ENCODE measurements at regions not wholly inside any gene's neighbourhood (a gene's known extent, or its start where the extent isn't known, plus 50 kb on each side); places are given as distances from the start of the nearest gene placed in this dataset.

DNA sequence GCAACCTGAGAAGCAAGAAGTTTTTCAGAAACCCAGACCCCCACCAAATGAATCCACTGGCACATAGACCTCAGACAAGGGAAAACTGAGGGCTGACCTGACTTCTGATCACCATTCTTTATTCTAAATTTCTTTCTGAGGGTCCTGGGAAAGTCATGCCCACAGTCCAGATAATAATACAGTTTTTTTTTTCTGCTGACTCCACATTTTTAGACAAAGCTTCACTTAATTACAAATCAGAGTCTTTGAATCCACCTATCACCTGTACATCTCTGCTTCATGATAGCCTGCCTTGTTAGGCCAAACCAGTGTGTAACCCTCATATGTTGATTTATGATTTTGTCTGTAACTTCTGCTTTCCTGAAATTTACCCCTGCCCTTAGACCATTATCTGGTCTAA, 103.6 kb downstream of the PSAT1 start:
- TF ChIP-seq, protein P1, sequence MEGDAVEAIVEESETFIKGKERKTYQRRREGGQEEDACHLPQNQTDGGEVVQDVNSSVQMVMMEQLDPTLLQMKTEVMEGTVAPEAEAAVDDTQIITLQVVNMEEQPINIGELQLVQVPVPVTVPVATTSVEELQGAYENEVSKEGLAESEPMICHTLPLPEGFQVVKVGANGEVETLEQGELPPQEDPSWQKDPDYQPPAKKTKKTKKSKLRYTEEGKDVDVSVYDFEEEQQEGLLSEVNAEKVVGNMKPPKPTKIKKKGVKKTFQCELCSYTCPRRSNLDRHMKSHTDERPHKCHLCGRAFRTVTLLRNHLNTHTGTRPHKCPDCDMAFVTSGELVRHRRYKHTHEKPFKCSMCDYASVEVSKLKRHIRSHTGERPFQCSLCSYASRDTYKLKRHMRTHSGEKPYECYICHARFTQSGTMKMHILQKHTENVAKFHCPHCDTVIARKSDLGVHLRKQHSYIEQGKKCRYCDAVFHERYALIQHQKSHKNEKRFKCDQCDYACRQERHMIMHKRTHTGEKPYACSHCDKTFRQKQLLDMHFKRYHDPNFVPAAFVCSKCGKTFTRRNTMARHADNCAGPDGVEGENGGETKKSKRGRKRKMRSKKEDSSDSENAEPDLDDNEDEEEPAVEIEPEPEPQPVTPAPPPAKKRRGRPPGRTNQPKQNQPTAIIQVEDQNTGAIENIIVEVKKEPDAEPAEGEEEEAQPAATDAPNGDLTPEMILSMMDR (IDR thresholded peaks at IDR 0.05) = no peak
- TF ChIP-seq POLR2AphosphoS5 (IDR thresholded peaks at IDR 0.05) (no peak), POLR2A (IDR thresholded peaks at IDR 0.05) (no peak)
